ENCODE measurements at regions not wholly inside any gene's neighbourhood (a gene's known extent, or its start where the extent isn't known, plus 50 kb on each side); places are given as distances from the start of the nearest gene placed in this dataset.

DNA sequence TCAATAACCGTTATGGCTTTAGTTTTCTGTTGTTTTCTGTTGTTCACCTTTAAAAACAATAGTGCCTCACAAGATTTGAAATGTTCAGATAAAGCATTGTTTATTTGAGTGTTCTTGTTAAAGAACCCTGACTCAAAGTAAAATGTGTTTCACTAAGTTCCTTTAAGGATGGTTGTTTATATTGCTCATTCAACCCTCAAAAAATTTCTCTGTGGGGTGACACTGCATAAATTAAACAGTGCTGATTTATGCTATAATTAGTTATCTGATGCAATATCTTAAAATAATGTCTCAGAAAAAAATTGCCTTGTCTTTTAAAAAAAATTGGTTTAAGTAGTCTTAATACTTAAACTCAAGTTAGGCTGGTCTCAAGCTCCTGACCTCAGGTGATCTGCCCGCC, 775.1 kb downstream of the FLRT2 start:
- TF ChIP-seq, protein P1, sequence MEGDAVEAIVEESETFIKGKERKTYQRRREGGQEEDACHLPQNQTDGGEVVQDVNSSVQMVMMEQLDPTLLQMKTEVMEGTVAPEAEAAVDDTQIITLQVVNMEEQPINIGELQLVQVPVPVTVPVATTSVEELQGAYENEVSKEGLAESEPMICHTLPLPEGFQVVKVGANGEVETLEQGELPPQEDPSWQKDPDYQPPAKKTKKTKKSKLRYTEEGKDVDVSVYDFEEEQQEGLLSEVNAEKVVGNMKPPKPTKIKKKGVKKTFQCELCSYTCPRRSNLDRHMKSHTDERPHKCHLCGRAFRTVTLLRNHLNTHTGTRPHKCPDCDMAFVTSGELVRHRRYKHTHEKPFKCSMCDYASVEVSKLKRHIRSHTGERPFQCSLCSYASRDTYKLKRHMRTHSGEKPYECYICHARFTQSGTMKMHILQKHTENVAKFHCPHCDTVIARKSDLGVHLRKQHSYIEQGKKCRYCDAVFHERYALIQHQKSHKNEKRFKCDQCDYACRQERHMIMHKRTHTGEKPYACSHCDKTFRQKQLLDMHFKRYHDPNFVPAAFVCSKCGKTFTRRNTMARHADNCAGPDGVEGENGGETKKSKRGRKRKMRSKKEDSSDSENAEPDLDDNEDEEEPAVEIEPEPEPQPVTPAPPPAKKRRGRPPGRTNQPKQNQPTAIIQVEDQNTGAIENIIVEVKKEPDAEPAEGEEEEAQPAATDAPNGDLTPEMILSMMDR (IDR thresholded peaks at IDR 0.05), result no peak
- no peak for TF ChIP-seq POLR2A (IDR thresholded peaks at IDR 0.05)

All from right lobe of liver (tissue), 4 donors.